ENCODE measurements at regions not wholly inside any gene's neighbourhood (a gene's known extent, or its start where the extent isn't known, plus 50 kb on each side); places are given as distances from the start of the nearest gene placed in this dataset.
A peak's percentile ranks its signal among the peaks of the same experiment; 100 is the strongest.
"Not testable (repeated sequence)": the region's sequence is repeated elsewhere in the genome, so short reads cannot be mapped to it uniquely, and the experiment has no call there.

- DNase-seq, result no peak
These were observed 109.7 kb downstream of the CRLF2 start for GRCh38 chrX:1102786-1103185.

GRCh38 chrX:1102221-1102620 is 110.2 kb downstream of the CRLF2 start:
- DNase-seq, result not testable (repeated sequence)

GRCh38 chrX:1099146-1099770 is 113.2 kb downstream of the CRLF2 start:
- DNase-seq, result no peak

- no peak for DNase-seq
These were observed 115.1 kb downstream of the CRLF2 start for GRCh38 chrX:1097328-1097727.

GRCh38 chrX:1094566-1095333 is 117.7 kb downstream of the CRLF2 start:
- no peak for DNase-seq

- no peak for DNase-seq
These were observed 118.6 kb downstream of the CRLF2 start for GRCh38 chrX:1093586-1094421.

- peak; percentile 28 to 44 for DNase-seq
These were observed 119.3 kb downstream of the CRLF2 start for GRCh38 chrX:1093121-1093520.

DNA sequence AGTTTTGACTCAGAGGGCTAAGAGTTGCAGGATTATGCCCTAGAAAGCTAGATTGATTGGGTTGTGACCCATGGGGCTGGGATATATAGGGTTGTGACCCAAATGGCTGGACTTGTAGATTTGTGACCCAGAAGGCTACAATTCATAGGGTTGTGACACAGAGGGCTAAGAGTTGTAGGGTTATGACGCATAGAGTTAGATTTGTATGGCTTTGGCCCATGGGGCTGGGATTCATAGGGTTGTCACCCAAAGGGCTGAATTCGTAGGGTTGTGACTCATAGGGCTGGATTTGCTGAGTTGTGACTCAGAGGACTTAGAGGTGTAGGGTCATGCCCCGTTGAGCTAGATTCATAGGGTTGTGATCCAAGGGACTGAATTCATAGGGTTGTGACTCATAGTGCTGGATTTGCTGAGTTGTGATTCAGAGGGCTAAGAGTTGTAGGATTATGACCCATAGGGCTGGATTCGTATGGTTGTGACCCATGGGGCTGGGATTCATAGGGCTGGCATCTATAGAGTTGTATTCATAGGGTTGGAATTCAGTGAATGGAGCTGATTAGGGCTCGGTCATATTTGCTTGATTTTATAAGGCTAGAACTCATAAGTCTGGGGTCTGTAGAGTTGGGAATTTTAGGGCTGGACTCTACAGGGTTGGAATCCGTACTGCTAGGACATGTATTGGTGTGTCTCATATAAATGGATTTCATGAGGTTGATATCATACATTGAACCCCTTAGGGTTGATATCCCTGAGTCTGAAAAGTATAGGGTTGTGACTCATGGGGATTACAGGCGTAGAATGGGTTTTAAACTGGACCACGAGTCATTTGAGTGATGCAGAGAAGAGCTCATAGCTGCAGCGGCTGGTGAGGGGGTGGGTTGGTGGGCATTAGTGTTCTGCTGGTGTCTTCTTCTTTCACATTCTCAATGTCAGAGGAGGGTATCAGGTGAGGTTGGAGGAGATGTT is 125.7 kb downstream of the CRLF2 start:
- no peak for DNase-seq

- not testable (repeated sequence) for DNase-seq
These were observed 126.6 kb downstream of the CRLF2 start for GRCh38 chrX:1085871-1086270.

GRCh38 chrX:1084689-1085088 is 127.8 kb downstream of the CRLF2 start:
- DNase-seq, result no peak

DNA sequence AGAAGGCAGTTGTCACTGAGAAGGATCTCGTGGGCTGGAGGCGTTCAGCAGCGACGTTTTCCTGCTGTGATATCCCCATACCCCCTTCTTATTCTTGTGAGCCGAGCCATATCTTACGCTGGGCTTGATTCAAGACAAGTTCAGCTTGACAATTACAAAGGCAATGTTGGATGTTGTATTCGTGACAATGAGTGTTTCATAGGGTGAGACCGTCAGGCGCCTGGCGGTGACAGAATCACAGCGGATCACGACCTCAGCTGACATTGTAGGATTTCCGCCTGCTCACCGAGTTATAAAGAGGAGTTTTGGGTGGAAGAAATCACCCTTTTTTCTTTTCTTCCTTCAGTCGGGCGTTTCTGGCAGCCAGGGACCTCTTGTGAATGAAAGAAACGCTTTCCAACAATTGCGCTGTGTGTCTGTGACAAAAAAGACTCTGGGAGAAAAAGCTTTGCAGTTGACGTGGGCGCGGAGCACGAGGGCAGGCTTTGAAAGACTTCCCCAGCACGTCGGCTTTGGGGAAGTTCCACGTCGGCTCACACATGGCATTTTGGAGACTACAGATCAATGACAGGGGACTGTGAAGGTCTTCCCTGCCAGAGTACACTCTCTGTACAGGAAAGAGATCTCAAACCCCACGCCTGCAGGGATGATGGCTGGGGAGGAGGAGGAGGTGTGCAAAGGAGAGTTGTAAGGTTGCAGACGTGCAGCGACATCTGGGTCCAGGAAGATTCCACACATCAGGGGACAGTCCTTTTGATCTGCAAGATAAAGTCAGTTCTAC is 135.4 kb downstream of the CRLF2 start:
- no peak for DNase-seq

DNA sequence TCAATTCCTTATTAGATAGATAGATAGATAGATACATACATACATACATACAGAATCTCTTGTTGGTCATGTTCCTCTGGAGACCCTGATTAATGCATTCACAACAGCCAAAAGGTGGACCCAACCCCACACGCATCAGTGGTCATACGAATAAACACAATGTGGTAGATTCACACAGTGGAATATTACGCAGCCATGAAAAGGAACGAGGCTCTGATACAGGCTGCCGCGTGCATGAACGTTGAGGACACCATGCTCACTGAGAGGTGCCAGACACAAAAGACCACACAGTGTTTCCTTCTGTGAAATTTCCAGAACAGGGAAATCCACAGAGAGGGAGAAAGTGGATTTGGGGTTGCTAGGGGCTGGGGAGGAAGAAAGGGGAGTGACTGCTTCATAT is 136.7 kb downstream of the CRLF2 start:
- DNase-seq, result no peak

GRCh38 chrX:1075156-1075555 is 137.3 kb downstream of the CRLF2 start:
- DNase-seq, result no peak

DNA sequence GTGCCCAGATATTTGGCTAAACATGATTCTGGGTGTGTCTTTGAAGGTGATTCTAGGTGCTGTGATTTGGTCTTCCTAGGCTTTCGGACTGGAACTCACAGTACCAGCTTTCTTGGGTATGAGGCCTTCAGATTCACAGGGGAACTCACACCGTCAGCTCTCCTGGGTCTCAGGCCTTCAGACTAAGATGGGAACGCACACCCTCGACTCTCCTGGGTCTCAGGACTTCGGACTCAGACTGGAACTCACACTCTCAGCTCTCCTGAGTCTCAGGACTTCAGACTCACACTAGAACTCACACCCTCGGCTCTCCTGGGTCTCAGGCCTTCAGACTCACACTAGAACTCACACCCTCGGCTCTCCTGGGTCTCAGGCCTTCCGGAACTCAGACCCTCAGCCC is 137.7 kb downstream of the CRLF2 start:
- no peak for DNase-seq

DNA sequence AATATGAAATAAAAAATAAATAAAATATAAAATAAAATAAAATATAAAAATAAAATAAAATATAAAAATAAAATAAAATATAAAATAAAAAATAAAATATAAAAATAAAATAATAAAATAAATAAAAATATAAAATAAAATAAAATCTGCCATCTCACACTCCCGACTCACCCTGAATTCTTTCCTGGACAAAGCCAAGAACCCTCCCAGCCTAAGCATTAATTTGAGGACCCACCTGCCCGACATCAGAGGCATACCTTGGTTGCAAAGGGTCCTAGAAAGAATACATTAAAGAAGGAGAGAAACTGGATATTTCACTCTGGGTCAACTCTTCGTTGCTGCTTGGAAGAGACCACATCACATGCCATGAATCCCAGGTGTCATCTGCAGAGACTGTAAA is 138.3 kb downstream of the CRLF2 start:
- DNase-seq, result no peak

DNA sequence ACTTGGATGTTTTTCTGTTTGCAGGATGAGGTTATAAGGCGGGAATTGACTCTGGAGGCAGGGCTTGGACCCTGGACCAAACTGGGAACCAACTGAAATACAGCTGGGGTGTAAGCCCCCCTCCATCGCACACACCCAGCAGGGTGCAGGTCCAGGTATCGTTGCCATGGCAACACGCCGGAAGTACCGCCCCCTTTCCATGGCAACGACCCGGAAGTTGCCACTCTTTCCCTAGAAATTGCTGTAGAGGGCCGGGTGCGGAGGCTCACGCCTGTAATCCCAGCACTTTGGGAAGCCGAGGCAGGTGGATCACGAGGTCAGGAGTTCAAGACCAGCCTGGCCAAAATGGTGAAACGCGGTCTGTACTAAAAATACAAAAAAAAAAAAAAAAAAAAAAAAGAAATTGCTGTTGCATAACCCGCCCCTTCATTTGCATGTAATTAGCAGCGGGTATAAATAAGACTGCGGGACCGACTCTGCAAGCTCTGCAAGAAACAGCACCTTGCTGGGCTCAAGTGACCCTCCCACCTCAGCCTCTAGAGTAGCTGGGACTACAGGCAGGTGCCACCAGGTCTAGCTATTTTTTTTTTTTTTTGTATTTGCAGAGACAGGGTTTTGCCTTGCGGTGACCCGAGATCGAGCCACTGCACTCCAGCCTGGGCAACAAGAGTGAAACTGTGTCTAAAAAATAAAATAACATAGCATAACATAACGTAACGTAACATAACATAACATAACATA is 139.6 kb downstream of the CRLF2 start:
- DNase-seq, result no peak

DNA sequence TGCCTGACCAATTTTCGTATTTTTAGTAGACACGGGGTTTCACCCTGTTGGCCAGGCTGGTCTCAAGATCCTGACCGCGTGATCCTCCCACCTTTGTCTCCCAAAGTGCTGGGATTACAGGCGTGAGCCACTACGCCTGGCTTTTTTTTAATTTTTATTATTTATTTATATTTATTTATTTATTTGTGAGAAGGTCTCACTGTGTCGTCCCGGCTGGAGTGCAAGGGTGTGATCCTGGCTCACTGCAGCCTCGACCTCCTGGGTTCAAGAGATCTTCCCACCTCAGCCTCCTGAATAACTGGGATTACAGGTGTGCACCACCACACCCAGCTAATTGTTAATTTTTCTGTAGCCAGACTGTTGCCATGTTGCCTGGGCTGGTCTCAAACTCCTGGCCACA is 141.1 kb downstream of the CRLF2 start:
- DNase-seq, result no peak

- DNase-seq, result no peak
These were observed 150.1 kb downstream of the CRLF2 start for GRCh38 chrX:1062351-1062750.

DNA sequence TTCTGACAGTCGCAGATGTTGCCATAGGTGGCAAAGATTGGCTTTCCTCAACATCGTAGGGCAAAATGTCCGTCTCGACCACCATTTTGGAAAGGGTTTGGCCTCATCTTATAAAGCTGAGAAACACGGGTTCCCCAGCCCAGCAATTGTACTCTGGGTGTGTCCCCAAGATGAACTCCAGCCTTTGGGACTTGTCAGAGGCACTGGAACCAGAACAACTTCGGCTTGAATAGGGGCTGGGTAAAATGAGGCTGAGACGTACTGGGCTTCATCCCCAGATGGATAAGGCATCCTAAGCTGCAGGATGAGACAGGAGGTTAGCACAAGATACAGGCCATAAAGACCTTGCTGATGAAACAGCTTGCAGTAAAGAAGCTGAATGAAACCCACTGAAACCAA is 151.9 kb downstream of the CRLF2 start:
- no peak for DNase-seq

DNA sequence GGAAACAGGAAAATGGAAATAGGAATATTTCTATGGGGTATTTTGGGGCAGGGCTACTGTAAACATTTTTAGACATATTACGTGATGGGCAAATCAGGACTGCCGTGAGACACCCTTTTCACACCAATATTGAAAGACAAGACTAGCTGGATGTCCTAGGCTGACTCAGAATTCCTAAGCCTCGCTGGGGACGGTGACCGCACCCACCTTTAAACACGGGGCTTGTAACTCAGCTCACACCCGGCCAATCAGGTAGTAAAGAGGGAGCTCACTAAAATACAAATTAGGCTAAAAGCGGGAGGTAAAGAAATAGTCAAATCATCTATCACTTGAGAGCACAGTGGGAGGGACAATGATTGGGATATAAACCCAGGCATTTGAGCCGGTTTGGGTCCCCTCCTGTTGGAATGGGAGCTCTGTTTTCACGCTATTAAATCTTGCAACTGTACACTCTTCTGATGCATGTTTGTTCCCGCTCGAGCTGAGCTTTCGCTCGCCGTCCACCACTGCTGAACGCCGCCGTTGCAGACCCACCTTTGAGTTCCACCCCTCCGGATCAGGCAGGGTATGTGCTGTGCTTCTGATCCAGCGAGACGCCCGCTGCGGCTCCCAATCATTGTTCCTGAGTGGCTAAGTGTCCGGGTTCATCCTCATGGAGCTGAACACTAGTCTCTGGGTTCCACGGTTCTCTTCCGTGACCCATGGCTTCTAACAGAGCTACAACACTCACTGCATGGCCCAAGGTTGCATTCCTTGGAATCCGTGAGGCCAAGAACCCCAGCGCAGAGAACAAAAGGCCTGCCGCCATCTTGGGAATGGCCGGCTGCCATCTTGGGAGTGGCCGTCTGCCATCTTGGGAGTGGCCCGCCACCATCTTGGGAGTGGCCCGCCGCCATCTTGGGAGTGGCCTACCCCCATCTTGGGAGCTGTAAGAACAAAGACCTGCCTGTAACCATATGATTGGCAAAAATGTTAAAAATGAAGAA is 152.6 kb downstream of the CRLF2 start:
- no peak for DNase-seq

Measured in activated T-cell treated with anti-CD3 and anti-CD28 coated beads, Interleukin-2, amount 50 U/mL, for 48 hours (primary cell).